ENCODE measurements at regions not wholly inside any gene's neighbourhood (a gene's known extent, or its start where the extent isn't known, plus 50 kb on each side); places are given as distances from the start of the nearest gene placed in this dataset.

DNA sequence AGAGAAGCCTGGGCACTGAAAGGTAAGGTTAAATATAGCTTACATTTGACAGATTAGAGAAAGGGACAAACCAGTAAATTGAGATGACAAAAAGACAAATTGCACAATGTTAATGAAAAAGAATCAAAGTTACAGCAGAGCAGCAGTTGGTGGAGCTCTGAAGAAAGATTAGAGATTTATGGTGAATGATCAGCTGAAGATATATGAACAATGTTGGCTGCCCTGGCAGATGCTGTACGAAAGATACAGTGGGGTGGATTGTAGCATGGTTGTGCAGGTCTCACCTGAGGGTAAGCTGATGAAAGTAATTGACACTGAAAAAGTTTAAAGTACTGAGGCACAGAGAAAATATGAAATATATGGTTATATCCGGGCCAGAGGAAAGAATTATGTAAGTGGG lies 492.1 kb downstream of the ARHGEF28 start:
- H3K9me3 ChIP-seq (ENCODE audit: insufficient read depth, low read depth, low read length) = no peaks in the 10 kb centered on the region
- TF ChIP-seq EZH2phosphoT487 (IDR thresholded peaks at IDR 0.05; ENCODE audit: borderline replicate concordance) (no peak), CTCF (conservative IDR thresholded peaks at IDR 0.05; ENCODE audit: low read length) (no peak)
- no peaks in the 10 kb centered on the region for H3K79me2 ChIP-seq (ENCODE audit: insufficient read depth, low read length)

DNA sequence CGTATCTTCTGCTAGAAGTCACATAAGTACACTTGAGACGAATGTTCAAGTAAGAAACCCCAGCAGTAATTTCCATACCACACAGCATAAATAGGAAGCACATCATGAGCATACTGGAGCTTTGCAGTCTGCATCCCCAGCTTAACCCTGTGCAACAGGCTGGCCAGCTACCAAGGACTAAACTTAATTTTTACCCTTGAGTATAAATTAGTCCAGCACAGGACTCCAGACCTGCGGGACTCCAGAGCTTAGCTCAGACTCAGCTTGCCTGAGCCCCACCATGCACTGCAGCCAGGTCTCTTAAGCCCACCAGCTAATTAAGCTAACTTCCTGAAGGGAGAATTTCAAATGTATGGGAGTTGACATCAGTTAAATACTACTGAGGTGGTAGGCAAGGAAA lies 491.0 kb downstream of the ARHGEF28 start:
- H3K4me1 ChIP-seq (ENCODE audit: insufficient read depth, low read length, poor library complexity, severe bottlenecking) = peaks cover 19% of the 10 kb centered on the region
- no peaks in the 10 kb centered on the region for H3K9me3 ChIP-seq (ENCODE audit: insufficient read depth, low read depth, low read length)
- TF ChIP-seq EZH2phosphoT487 (IDR thresholded peaks at IDR 0.05; ENCODE audit: borderline replicate concordance) (no peak), CTCF (conservative IDR thresholded peaks at IDR 0.05; ENCODE audit: low read length) (no peak)
- H3F3A ChIP-seq (ENCODE audit: low read depth) = no peaks in the 10 kb centered on the region
- no peaks in the 10 kb centered on the region for H3K36me3 ChIP-seq (ENCODE audit: insufficient read depth, low read length)
- no peak overlapping the region for H3K4me2 ChIP-seq (ENCODE audit: low read depth, low read length, poor library complexity, severe bottlenecking)
- H4K20me1 ChIP-seq (ENCODE audit: insufficient read depth, low read length, poor library complexity, severe bottlenecking) = no peaks in the 10 kb centered on the region
- no peaks in the 10 kb centered on the region for H3K27me3 ChIP-seq (ENCODE audit: insufficient read depth, low read length, poor library complexity, severe bottlenecking)
- no peaks in the 10 kb centered on the region for H3K79me2 ChIP-seq (ENCODE audit: insufficient read depth, low read length)
- H3K9ac ChIP-seq (ENCODE audit: low read depth, low read length, poor library complexity, severe bottlenecking) = no peak overlapping the region
- no peaks in the 10 kb centered on the region for H3K9me2 ChIP-seq (replicated peaks; ENCODE audit: low read depth, low read length)
- no peak overlapping the region for H2AFZ ChIP-seq (ENCODE audit: low read length)
- H3K4me3 ChIP-seq (ENCODE audit: low read length, poor library complexity, severe bottlenecking) = no peak overlapping the region

More for the DNA sequence above, 492.1 kb downstream of the ARHGEF28 start:
- no peak overlapping the region for H3K4me3 ChIP-seq (ENCODE audit: low read length, poor library complexity, severe bottlenecking)
- peaks cover 28% of the 10 kb centered on the region for H3K4me1 ChIP-seq (ENCODE audit: insufficient read depth, low read length, poor library complexity, severe bottlenecking)
- no peaks in the 10 kb centered on the region for H4K20me1 ChIP-seq (ENCODE audit: insufficient read depth, low read length, poor library complexity, severe bottlenecking)
- no peaks in the 10 kb centered on the region for H3K36me3 ChIP-seq (ENCODE audit: insufficient read depth, low read length)
- H3K9ac ChIP-seq (ENCODE audit: low read depth, low read length, poor library complexity, severe bottlenecking) = no peak overlapping the region
- H2AFZ ChIP-seq (ENCODE audit: low read length) = no peak overlapping the region
- H3F3A ChIP-seq (ENCODE audit: low read depth) = no peaks in the 10 kb centered on the region; the same call in 1 of the 2 replicates
- no peaks in the 10 kb centered on the region for H3K9me2 ChIP-seq (replicated peaks; ENCODE audit: low read depth, low read length)
- no peak overlapping the region for H3K4me2 ChIP-seq (ENCODE audit: low read depth, low read length, poor library complexity, severe bottlenecking)
- no peaks in the 10 kb centered on the region for H3K27me3 ChIP-seq (ENCODE audit: insufficient read depth, low read length, poor library complexity, severe bottlenecking)

DNA sequence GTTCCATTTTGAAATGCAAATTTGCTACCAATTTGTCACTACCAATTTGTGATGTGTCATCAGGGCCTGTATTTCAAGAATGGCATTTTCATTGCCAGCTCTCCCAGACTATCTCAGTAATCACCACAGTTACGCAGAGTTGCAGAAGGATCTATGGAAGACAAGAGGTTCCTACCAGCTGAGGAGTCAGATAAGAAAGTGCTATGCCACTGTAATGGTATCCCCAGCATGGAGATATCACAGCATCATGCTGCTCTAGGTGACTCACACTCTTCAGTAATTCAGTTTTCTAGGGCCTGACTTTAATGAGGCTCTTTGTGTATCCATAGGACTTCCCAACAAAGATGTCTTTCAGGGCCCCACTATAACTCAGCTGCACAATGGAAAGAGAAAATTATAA lies 490.3 kb downstream of the ARHGEF28 start:
- no peak overlapping the region for H2AFZ ChIP-seq (ENCODE audit: low read length)
- H4K20me1 ChIP-seq (ENCODE audit: insufficient read depth, low read length, poor library complexity, severe bottlenecking) = no peaks in the 10 kb centered on the region
- TF ChIP-seq CTCF (conservative IDR thresholded peaks at IDR 0.05; ENCODE audit: low read length) (no peak), EZH2phosphoT487 (IDR thresholded peaks at IDR 0.05; ENCODE audit: borderline replicate concordance) (no peak)
- no peak overlapping the region for H3K4me3 ChIP-seq (ENCODE audit: low read length, poor library complexity, severe bottlenecking)
- H3K9ac ChIP-seq (ENCODE audit: low read depth, low read length, poor library complexity, severe bottlenecking) = no peak overlapping the region
- no peaks in the 10 kb centered on the region for H3K9me3 ChIP-seq (ENCODE audit: insufficient read depth, low read depth, low read length)
- no peaks in the 10 kb centered on the region for H3K9me2 ChIP-seq (replicated peaks; ENCODE audit: low read depth, low read length)
- no peaks in the 10 kb centered on the region for H3K79me2 ChIP-seq (ENCODE audit: insufficient read depth, low read length)
- peaks cover 12% of the 10 kb centered on the region for H3K4me1 ChIP-seq (ENCODE audit: insufficient read depth, low read length, poor library complexity, severe bottlenecking)
- H3F3A ChIP-seq (ENCODE audit: low read depth) = no peaks in the 10 kb centered on the region
- H3K36me3 ChIP-seq (ENCODE audit: insufficient read depth, low read length) = no peaks in the 10 kb centered on the region
- no peak overlapping the region for H3K4me2 ChIP-seq (ENCODE audit: low read depth, low read length, poor library complexity, severe bottlenecking)
- H3K27me3 ChIP-seq (ENCODE audit: insufficient read depth, low read length, poor library complexity, severe bottlenecking) = no peaks in the 10 kb centered on the region

All from Loucy (cell line).